GM23338 (cell line): ENCODE measurements at regions not wholly inside any gene's neighbourhood (a gene's known extent, or its start where the extent isn't known, plus 50 kb on each side); places are given as distances from the start of the nearest gene placed in this dataset.
"Not testable (repeated sequence)": the region's sequence is repeated elsewhere in the genome, so short reads cannot be mapped to it uniquely, and the experiment has no call there.

Experiments
- ATAC-seq: fragments of 200-7000 bp; cut with Tn5 transposase; 3 replicates; pipeline ENCODE4 v1.9.1; 2020
- DNase-seq: peaks from one replicate; pipeline ENCODE4 v3.0.0-alpha.2; 2015; ENCODE audit warnings: low spot score
- H2AFZ ChIP-seq: fragments of 200-600 bp; sonication (generic); 2 replicates; pipeline ENCODE4 v1.8.0; 2016; ENCODE audit warnings: antibody characterized with exemption, mild to moderate bottlenecking, moderate library complexity
- H3F3A ChIP-seq: fragments of 200-600 bp; sonication (generic); replicated peaks from 2 replicates; pipeline ENCODE4 v1.8.0; 2017; ENCODE audit warnings: antibody characterized with exemption, mixed run types, low read depth
- H3K27ac ChIP-seq: fragments of 200-600 bp; sonication (generic); 2 replicates; pipeline ENCODE4 v1.6.1; 2016; ENCODE audit warnings: low read depth
- H3K27me3 ChIP-seq: fragments of 200-600 bp; sonication (generic); 2 replicates; pipeline ENCODE4 v1.8.0; 2016; ENCODE audit warnings: mild to moderate bottlenecking, mixed run types, moderate library complexity; ENCODE audit not compliant: insufficient read depth
- H3K36me3 ChIP-seq: fragments of 200-600 bp; sonication (generic); 2 replicates; pipeline ENCODE4 v1.8.0; 2016; ENCODE audit warnings: mild to moderate bottlenecking; ENCODE audit not compliant: insufficient read depth
- H3K4me1 ChIP-seq: fragments of 200-600 bp; sonication (generic); 2 replicates; pipeline ENCODE4 v1.8.0; 2016; ENCODE audit warnings: mild to moderate bottlenecking, moderate library complexity; ENCODE audit not compliant: insufficient read depth
- H3K4me2 ChIP-seq: fragments of 200-600 bp; sonication (generic); 2 replicates; pipeline ENCODE4 v1.7.1; 2017; ENCODE audit warnings: mixed run types
- H3K4me3 ChIP-seq: fragments of 200-600 bp; sonication (generic); 2 replicates; pipeline ENCODE4 v1.6.1; 2016; ENCODE audit warnings: mixed run types
- H3K79me2 ChIP-seq: fragments of 200-600 bp; sonication (generic); replicated peaks from 2 replicates; pipeline ENCODE4 v1.8.0; 2017; ENCODE audit warnings: mild to moderate bottlenecking; ENCODE audit not compliant: insufficient read depth
- H3K9me2 ChIP-seq: fragments of 200-600 bp; sonication (generic); 2 replicates; pipeline ENCODE4 v1.8.0; 2017; ENCODE audit not compliant: insufficient read depth
- H4K20me1 ChIP-seq: fragments of 200-600 bp; sonication (generic); replicated peaks from 2 replicates; pipeline ENCODE4 v1.8.0; 2017; ENCODE audit warnings: mild to moderate bottlenecking; ENCODE audit not compliant: insufficient read depth
- H3K27ac Mint-ChIP-seq: 2 replicates; pipeline ENCODE4 v1.8.0; 2020; ENCODE audit warnings: inconsistent platforms, mild to moderate bottlenecking, moderate library complexity, mixed read lengths
- H3K27me3 Mint-ChIP-seq: 3 replicates; pipeline ENCODE4 v1.8.0; 2022; ENCODE audit warnings: low read depth, mild to moderate bottlenecking, moderate library complexity, mixed read lengths, inconsistent platforms; ENCODE audit not compliant: insufficient read depth, poor library complexity
- H3K36me3 Mint-ChIP-seq: 3 replicates; pipeline ENCODE4 v1.8.0; 2021; ENCODE audit warnings: low read depth, mild to moderate bottlenecking, inconsistent platforms, moderate library complexity, mixed read lengths
- H3K4me1 Mint-ChIP-seq: 3 replicates; pipeline ENCODE4 v1.8.0; 2020; ENCODE audit warnings: mild to moderate bottlenecking, inconsistent platforms, mixed read lengths
- H3K4me3 Mint-ChIP-seq: 3 replicates; pipeline ENCODE4 v1.8.0; 2021; ENCODE audit warnings: moderate library complexity, mild to moderate bottlenecking, inconsistent platforms, mixed read lengths
- H3K9me3 Mint-ChIP-seq: 3 replicates; pipeline ENCODE4 v1.8.0; 2020; ENCODE audit warnings: moderate library complexity, mild to moderate bottlenecking, inconsistent platforms, mixed read lengths
- CREB1 ChIP-seq: fragments of 250-450 bp; sonication (Bioruptor Pico); IDR thresholded peaks from 2 replicates; pipeline ENCODE4 v1.5.0; 2020; ENCODE audit warnings: low read depth, mild to moderate bottlenecking, moderate library complexity
- ETS1 ChIP-seq: IDR thresholded peaks from 2 replicates; pipeline ENCODE4 v1.6.1; 2016; ENCODE audit warnings: antibody characterized with exemption
- EZH2 ChIP-seq: fragments of 200-600 bp; sonication (generic); IDR thresholded peaks from one replicate; pipeline ENCODE4 v1.8.0; 2017; ENCODE audit warnings: antibody characterized with exemption, mild to moderate bottlenecking, low read depth; ENCODE audit not compliant: unreplicated experiment
- EZH2phosphoT487 ChIP-seq: fragments of 200-600 bp; sonication (generic); IDR thresholded peaks from one replicate; pipeline ENCODE4 v1.8.1; 2018; ENCODE audit warnings: antibody characterized with exemption; ENCODE audit not compliant: unreplicated experiment
- NANOG ChIP-seq: IDR thresholded peaks from 2 replicates; pipeline ENCODE4 v1.6.1; 2016; ENCODE audit warnings: antibody characterized with exemption, borderline replicate concordance
- POLR2AphosphoS5 ChIP-seq: IDR thresholded peaks from 2 replicates; pipeline ENCODE4 v1.6.1; 2016; ENCODE audit warnings: antibody characterized with exemption, low read depth
- REST ChIP-seq: IDR thresholded peaks from one replicate; pipeline ENCODE4 v1.6.1; 2018; ENCODE audit warnings: antibody characterized with exemption; ENCODE audit not compliant: unreplicated experiment
- STAT1 ChIP-seq: IDR thresholded peaks from one replicate; pipeline ENCODE4 v1.6.1; 2016; ENCODE audit warnings: antibody characterized with exemption; ENCODE audit not compliant: unreplicated experiment
- ZNF114 ChIP-seq: fragments of 250-450 bp; sonication (Bioruptor Pico); IDR thresholded peaks from 2 replicates; pipeline ENCODE4 v1.5.0; 2020; ENCODE audit warnings: mild to moderate bottlenecking, moderate library complexity

GRCh38 chr3:182149594-182149993 lies 437.9 kb downstream of the SOX2 start:
- H2AFZ ChIP-seq, result no peak overlapping the region
- H4K20me1 ChIP-seq, result no peaks in the 10 kb centered on the region
- H3K36me3 ChIP-seq, result peaks cover 9% of the 10 kb centered on the region; the same call in 1 of the 2 replicates
- Mint-ChIP-seq H3K9me3 (peaks cover 27% of the 10 kb centered on the region), H3K4me3 (no peak overlapping the region), H3K36me3 (peaks cover 23% of the 10 kb centered on the region; the same call in 2 of the 3 replicates), H3K27ac (no peak overlapping the region), H3K4me1 (peaks cover 7% of the 10 kb centered on the region), H3K27me3 (peaks cover 3% of the 10 kb centered on the region)
- peaks cover 2% of the 10 kb centered on the region for H3K4me1 ChIP-seq
- no peaks in the 10 kb centered on the region for H3K27me3 ChIP-seq
- no peak overlapping the region for H3K27ac ChIP-seq
- ATAC-seq (no peak), DNase-seq (no peak)
- no peaks in the 10 kb centered on the region for H3F3A ChIP-seq
- TF ChIP-seq REST (no peak), EZH2phosphoT487 (no peak), ZNF114 (CRISPR knock-in tag) (no peak), POLR2AphosphoS5 (no peak), ETS1 (no peak), STAT1 (no peak)
- no peaks in the 10 kb centered on the region for H3K9me2 ChIP-seq
- H3K4me2 ChIP-seq, result no peak overlapping the region
- H3K79me2 ChIP-seq, result no peaks in the 10 kb centered on the region
- no peak overlapping the region for H3K4me3 ChIP-seq

- Mint-ChIP-seq H3K9me3 (peaks cover 27% of the 10 kb centered on the region), H3K36me3 (peaks cover 22% of the 10 kb centered on the region; the same call in 2 of the 3 replicates)
- H3K4me2 ChIP-seq, DNase-seq, H3K4me3 Mint-ChIP-seq, H3F3A ChIP-seq, H3K79me2 ChIP-seq, H3K27me3 ChIP-seq, ATAC-seq, H3K4me1 Mint-ChIP-seq, H3K4me1 ChIP-seq, H3K36me3 ChIP-seq, H2AFZ ChIP-seq, H3K9me2 ChIP-seq, H3K27me3 Mint-ChIP-seq, H3K27ac ChIP-seq, H3K4me3 ChIP-seq, H3K27ac Mint-ChIP-seq, H4K20me1 ChIP-seq: not testable (repeated sequence)
These were observed 444.6 kb downstream of the SOX2 start for GRCh38 chr3:182156326-182156725.

- no peaks in the 10 kb centered on the region for H3K9me2 ChIP-seq
- Mint-ChIP-seq H3K36me3 (no peaks in the 10 kb centered on the region), H3K27ac (no peak overlapping the region), H3K4me1 (peaks cover 4% of the 10 kb centered on the region; the same call in 1 of the 3 replicates), H3K4me3 (no peak overlapping the region), H3K27me3 (no peaks in the 10 kb centered on the region), H3K9me3 (no peaks in the 10 kb centered on the region)
- no peak for ATAC-seq
- DNase-seq, result no peak
- H3K4me3 ChIP-seq, result no peak overlapping the region
- H3K36me3 ChIP-seq, result no peaks in the 10 kb centered on the region
- H3K4me2 ChIP-seq, result no peak overlapping the region
- H3K27me3 ChIP-seq, result no peaks in the 10 kb centered on the region
- TF ChIP-seq NANOG (no peak), EZH2 (no peak), ETS1 (no peak), CREB1 (no peak), REST (no peak)
- no peak overlapping the region for H3K27ac ChIP-seq
- no peaks in the 10 kb centered on the region for H3K79me2 ChIP-seq
- H3F3A ChIP-seq, result no peaks in the 10 kb centered on the region
- H4K20me1 ChIP-seq, result no peaks in the 10 kb centered on the region
- H2AFZ ChIP-seq, result no peak overlapping the region
- 0 out of 2 replicates have a peak, but pooled peaks cover 1% of the 10 kb centered on the region for H3K4me1 ChIP-seq
These were observed 453.5 kb downstream of the SOX2 start for GRCh38 chr3:182165234-182165633.
